Body of pancreas (tissue), 4 donors: ENCODE measurements at regions not wholly inside any gene's neighbourhood (a gene's known extent, or its start where the extent isn't known, plus 50 kb on each side); places are given as distances from the start of the nearest gene placed in this dataset.
A peak's percentile ranks its signal among the peaks of the same experiment; 100 is the strongest.

ENCODE experiments used
- ATAC-seq: fragments of 150-250 bp; one replicate; pipeline ENCODE4 v1.9.1; 2016
- DNase-seq, 4 donors: peaks; one replicate each; pipeline ENCODE4 v3.0.0-alpha.2; 2019
- H3K27ac ChIP-seq, 4 donors: fragments of 200-600 bp; sonication (generic); 1 replicate in 3 of 4; 2 replicates in 1 of 4; pipeline versions ENCODE4 v1.5.1 to v1.6.1; 2016 to 2019; ENCODE audit warnings: mild to moderate bottlenecking in 1 of 4, mixed read lengths in 1 of 4, moderate library complexity in 1 of 4
- H3K27me3 ChIP-seq, 2 donors: fragments of 200-600 bp; sonication (generic); one replicate each; pipeline ENCODE4 v1.6.0; 2016; ENCODE audit warnings: mild to moderate bottlenecking in 1 of 2
- H3K36me3 ChIP-seq, 2 donors: fragments of 200-600 bp; sonication (generic); replicated peaks in 1 of 2; 2 replicates each; pipeline ENCODE4 v1.5.1; 2016; ENCODE audit warnings: low read depth in 2 of 2; ENCODE audit not compliant: insufficient read depth in 1 of 2
- H3K4me1 ChIP-seq: fragments of 200-600 bp; sonication (generic); one replicate; pipeline ENCODE4 v1.6.0; 2016
- H3K4me3 ChIP-seq, 2 donors: fragments of 200-600 bp; sonication (generic); 1 replicate in 1 of 2; 2 replicates in 1 of 2; pipeline ENCODE4 v1.5.1; 2016 to 2019
- H3K9me3 ChIP-seq, 3 donors: fragments of 200-600 bp; sonication (generic); 1 replicate in 2 of 3; 2 replicates in 1 of 3; pipeline ENCODE4 v1.5.1; 2016
- POLR2A ChIP-seq, 3 donors: fragments of 450-650 bp; IDR thresholded peaks; one replicate each; pipeline ENCODE4 v1.6.1; 2016; ENCODE audit warnings: antibody characterized with exemption in 3 of 3, mild to moderate bottlenecking in 2 of 3
- WGBS, 2 donors: methylation state at CpG; one replicate each; pipeline ENCODE4 v1.1.5; 2017; 5-methylcytosine and 5-hydroxymethylcytosine counted together
- intact Hi-C: fragments of 100-400 bp; cut with DNase I; formaldehyde crosslinking; loops from one replicate; pipeline ENCODE4 v1.15.1; 2023
- TF ChIP-seq, protein P1 (sequence below), 7 experiments: fragments of 450-650 bp in 4 of 7; fragments of 200-600 bp in 3 of 7; sonication (generic) in 3 of 7; IDR thresholded peaks; one replicate each; pipeline ENCODE4 v1.5.1; 2016 to 2019; ENCODE audit warnings: antibody characterized with exemption in 7 of 7

DNA sequence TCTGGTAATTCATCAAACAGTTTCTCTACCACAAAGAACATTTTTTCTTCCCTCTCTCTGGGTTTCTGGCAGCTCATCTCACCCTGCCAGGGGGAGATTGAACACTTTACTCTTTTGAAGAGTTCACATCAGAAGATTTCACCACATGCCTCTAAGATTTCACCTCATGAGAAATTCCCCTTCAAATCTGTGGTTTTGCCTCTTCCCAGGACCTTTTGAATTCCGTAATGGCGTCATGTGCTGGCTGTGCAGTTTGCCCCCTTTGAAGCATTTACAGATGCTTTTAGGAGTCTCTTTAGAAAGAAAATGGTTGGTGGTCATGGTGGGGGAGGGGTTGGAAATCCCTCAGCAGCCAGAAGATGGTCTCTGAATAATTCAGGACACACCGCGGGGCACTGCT lies 486.1 kb downstream of the QKI start:
- no peak for DNase-seq
- Histone ChIP-seq H3K9me3 (no peaks in the 10 kb centered on the region), H3K27ac (no peak overlapping the region), H3K4me3 (no peak overlapping the region), H3K4me1 (no peaks in the 10 kb centered on the region), H3K27me3 (no peaks in the 10 kb centered on the region), H3K36me3 (no peaks in the 10 kb centered on the region)
- no peak for TF ChIP-seq POLR2A (IDR thresholded peaks at IDR 0.05)
- TF ChIP-seq, protein P1, sequence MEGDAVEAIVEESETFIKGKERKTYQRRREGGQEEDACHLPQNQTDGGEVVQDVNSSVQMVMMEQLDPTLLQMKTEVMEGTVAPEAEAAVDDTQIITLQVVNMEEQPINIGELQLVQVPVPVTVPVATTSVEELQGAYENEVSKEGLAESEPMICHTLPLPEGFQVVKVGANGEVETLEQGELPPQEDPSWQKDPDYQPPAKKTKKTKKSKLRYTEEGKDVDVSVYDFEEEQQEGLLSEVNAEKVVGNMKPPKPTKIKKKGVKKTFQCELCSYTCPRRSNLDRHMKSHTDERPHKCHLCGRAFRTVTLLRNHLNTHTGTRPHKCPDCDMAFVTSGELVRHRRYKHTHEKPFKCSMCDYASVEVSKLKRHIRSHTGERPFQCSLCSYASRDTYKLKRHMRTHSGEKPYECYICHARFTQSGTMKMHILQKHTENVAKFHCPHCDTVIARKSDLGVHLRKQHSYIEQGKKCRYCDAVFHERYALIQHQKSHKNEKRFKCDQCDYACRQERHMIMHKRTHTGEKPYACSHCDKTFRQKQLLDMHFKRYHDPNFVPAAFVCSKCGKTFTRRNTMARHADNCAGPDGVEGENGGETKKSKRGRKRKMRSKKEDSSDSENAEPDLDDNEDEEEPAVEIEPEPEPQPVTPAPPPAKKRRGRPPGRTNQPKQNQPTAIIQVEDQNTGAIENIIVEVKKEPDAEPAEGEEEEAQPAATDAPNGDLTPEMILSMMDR (IDR thresholded peaks at IDR 0.05): no peak
- ATAC-seq: no peak
- 67 to 76% methylated on average over 4 of the region's 4 CpGs for WGBS, 2 donors
- intact Hi-C loops: no loop called here

DNA sequence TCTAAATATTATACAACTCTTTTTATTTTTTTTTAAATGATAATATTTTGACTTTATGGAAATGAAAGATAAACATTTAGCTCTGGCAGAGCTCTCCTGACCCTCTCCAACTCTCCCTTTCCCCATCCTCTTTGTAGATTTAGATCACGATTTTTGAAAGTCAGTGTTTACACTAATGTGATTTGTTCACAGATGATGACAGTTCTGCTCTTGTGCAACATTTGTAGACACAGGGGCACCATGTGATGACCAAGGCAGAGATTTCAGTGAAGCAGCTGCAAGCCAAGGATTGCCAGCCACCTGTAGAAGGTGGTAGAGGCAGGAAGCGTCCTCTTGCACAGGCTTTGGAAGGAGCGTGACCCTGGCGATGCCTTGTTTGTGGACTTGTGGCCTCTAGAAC lies 483.2 kb downstream of the QKI start:
- H3K27ac ChIP-seq: no peak overlapping the region
- no peak for ATAC-seq
- TF ChIP-seq POLR2A (IDR thresholded peaks at IDR 0.05): no peak
- TF ChIP-seq, protein P1 (IDR thresholded peaks at IDR 0.05): no peak
- H3K4me3 ChIP-seq: no peak overlapping the region
- no peaks in the 10 kb centered on the region for H3K4me1 ChIP-seq
- 63 to 75% methylated on average over 4 of the region's 4 CpGs for WGBS, 2 donors
- H3K36me3 ChIP-seq: no peaks in the 10 kb centered on the region
- no peak for DNase-seq
- no peaks in the 10 kb centered on the region for H3K27me3 ChIP-seq
- H3K9me3 ChIP-seq: no peaks in the 10 kb centered on the region
- intact Hi-C loops: no loop called here

DNA sequence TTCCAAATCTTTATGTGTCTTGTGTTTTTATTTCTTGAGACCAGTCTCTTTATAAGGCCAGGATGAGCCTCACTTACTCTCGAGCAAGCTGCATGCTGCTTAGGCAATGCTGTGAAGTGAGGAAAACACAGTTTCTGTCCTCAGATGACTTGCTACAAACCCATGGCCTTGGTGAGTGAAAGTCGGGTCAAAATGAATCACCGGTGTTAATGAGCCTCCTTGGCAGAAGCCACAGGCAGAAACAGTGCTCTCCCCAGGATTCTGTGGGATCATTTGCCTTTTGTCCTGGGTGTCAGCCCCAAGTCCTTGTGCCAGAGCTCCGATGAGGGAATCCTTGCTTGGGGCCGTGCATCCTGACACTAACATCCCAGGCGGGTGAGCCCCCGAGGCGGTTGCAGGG lies 482.5 kb downstream of the QKI start:
- H3K27me3 ChIP-seq: no peaks in the 10 kb centered on the region
- DNase-seq (no peak), ATAC-seq (peak; percentile 24)
- WGBS, 2 donors: 64 to 72% methylated on average over 8 of the region's 8 CpGs
- no peak for TF ChIP-seq POLR2A (IDR thresholded peaks at IDR 0.05)
- TF ChIP-seq, protein P1 (IDR thresholded peaks at IDR 0.05): no peak
- H3K9me3 ChIP-seq: no peaks in the 10 kb centered on the region
- no peaks in the 10 kb centered on the region for H3K36me3 ChIP-seq
- no peaks in the 10 kb centered on the region for H3K4me1 ChIP-seq
- H3K4me3 ChIP-seq: no peak overlapping the region
- no peak overlapping the region for H3K27ac ChIP-seq
- intact Hi-C loops: no loop called here

DNA sequence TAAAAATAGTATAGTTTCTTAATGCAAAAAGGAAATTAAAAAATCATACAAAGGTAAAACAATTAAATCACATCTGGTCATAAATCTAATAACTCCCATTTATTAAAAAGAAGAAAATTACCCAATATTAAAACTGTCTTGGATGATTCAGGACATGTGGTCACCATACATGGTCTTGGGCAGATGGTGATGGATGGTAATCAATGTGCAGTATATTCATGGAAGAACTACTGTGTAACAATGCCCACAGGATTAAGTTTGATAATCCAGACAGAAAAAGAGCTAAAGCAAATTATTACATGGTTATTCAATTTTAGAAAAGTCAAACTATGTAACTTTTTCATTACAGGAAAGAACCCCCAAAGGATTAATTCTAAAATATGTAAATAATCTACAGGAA lies 480.6 kb downstream of the QKI start:
- no peak for ATAC-seq
- intact Hi-C loops: no loop called here
- TF ChIP-seq, protein P1 (IDR thresholded peaks at IDR 0.05): no peak
- no peak for TF ChIP-seq POLR2A (IDR thresholded peaks at IDR 0.05)

DNA sequence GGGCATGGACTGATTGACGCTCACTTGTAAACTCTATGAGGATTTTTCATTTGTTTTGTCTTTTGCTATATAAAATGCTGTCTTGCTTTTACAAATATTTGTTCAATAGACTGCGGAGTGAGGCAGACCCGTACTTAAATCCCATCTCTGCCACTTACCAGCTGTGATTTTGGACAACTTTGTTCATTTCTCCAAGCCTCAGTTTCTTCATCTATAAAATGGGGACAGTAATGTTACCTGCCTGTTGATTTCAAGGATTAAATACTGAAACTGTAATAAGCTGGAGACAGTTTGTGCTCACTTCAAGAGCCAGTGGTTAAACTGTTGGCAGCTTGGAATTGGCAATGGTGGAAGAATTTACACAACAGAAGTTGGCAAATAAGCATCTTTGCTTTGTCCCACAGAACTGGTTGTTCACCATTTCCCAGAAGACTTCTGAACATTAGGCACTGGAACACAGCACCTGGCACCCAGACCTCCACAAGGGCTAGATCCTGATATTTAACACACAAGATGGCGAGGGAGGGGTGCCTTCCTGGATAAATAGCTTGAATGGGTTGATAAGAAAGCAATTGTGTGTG lies 479.2 kb downstream of the QKI start:
- H3K36me3 ChIP-seq: no peaks in the 10 kb centered on the region
- no peaks in the 10 kb centered on the region for H3K4me1 ChIP-seq
- no peak overlapping the region for H3K4me3 ChIP-seq
- intact Hi-C loops: no loop called here
- no peak overlapping the region for H3K27ac ChIP-seq
- no peak for DNase-seq
- TF ChIP-seq POLR2A (IDR thresholded peaks at IDR 0.05): no peak
- TF ChIP-seq, protein P1 (IDR thresholded peaks at IDR 0.05): no peak
- H3K27me3 ChIP-seq: no peaks in the 10 kb centered on the region
- 60 to 75% methylated on average over 4 of the region's 4 CpGs for WGBS, 2 donors
- H3K9me3 ChIP-seq: no peaks in the 10 kb centered on the region
- ATAC-seq: no peak

More for the DNA sequence above, 480.6 kb downstream of the QKI start:
- no peak for DNase-seq
- no peak overlapping the region for H3K4me3 ChIP-seq
- no peaks in the 10 kb centered on the region for H3K9me3 ChIP-seq
- no peaks in the 10 kb centered on the region for H3K27me3 ChIP-seq
- H3K36me3 ChIP-seq: no peaks in the 10 kb centered on the region
- H3K4me1 ChIP-seq: no peaks in the 10 kb centered on the region
- no peak overlapping the region for H3K27ac ChIP-seq
